Right lobe of liver (tissue), 6 donors: ENCODE measurements at regions not wholly inside any gene's neighbourhood (a gene's known extent, or its start where the extent isn't known, plus 50 kb on each side); places are given as distances from the start of the nearest gene placed in this dataset.

Source experiments
- ATAC-seq, 4 donors: fragments of 200-7000 bp; cut with Tn5 transposase; one replicate each; pipeline ENCODE4 v1.9.1; 2020; ENCODE audit warnings: mild to moderate bottlenecking in 4 of 4, moderate library complexity in 4 of 4
- DNase-seq, 3 donors: peaks; one replicate each; pipeline ENCODE4 v3.0.0-alpha.2; 2020
- H3K27ac ChIP-seq, 3 donors: fragments of 200-600 bp; one replicate each; pipeline ENCODE4 v1.8.0; 2022
- H3K27me3 ChIP-seq, 2 donors: fragments of 200-600 bp; one replicate each; pipeline ENCODE4 v1.8.0; 2022
- H3K36me3 ChIP-seq, 4 donors: fragments of 200-600 bp; sonication (generic) in 1 of 4; one replicate each; pipeline versions ENCODE4 v1.5.1 to v1.8.0; 2017 to 2022; ENCODE audit warnings: control low read depth in 1 of 4
- H3K4me1 ChIP-seq, 4 donors: fragments of 200-600 bp; sonication (generic) in 1 of 4; one replicate each; pipeline versions ENCODE4 v1.5.1 to v1.8.0; 2017 to 2022; ENCODE audit warnings: control low read depth in 1 of 4
- H3K4me3 ChIP-seq, 3 donors: fragments of 200-600 bp; one replicate each; pipeline ENCODE4 v1.8.0; 2022
- H3K9me3 ChIP-seq, 4 donors: fragments of 200-600 bp; sonication (generic) in 1 of 4; one replicate each; pipeline versions ENCODE4 v1.5.1 to v1.8.0; 2017 to 2022; ENCODE audit warnings: control low read depth in 1 of 4
- POLR2A ChIP-seq: fragments of 450-650 bp; IDR thresholded peaks from one replicate; pipeline ENCODE4 v1.6.1; 2017; ENCODE audit warnings: antibody characterized with exemption, mild to moderate bottlenecking
- WGBS: methylation state at CpG from one replicate; pipeline ENCODE4 v1.1.6; 2018; ENCODE audit warnings: low coverage, low lambda C conversion rate; ENCODE audit not compliant: insufficient coverage; ENCODE audit errors: missing lambda C conversion rate; 5-methylcytosine and 5-hydroxymethylcytosine counted together
- intact Hi-C, 2 donors: fragments of 100-400 bp; cut with DNase I; formaldehyde crosslinking; loops; one replicate each; pipeline versions ENCODE4 v1.11.2 to v1.14.1; 2022
- TF ChIP-seq, protein P1 (sequence below), 4 donors: fragments of 200-600 bp in 3 of 4; fragments of 450-650 bp in 1 of 4; IDR thresholded peaks; one replicate each; pipeline versions ENCODE4 v1.5.1 to v1.8.0; 2016 to 2022; ENCODE audit warnings: antibody characterized with exemption in 4 of 4, mild to moderate bottlenecking in 2 of 4
- donor health status: DM: no; HTN: yes; CAD: no.
- donor health status: DM: no; HTN: no; CAD: no.
- donor health status: DM: no; HTN: no; CAD: no.
- donor health status: DM: no; HTN: yes; CAD: no.
- donor health status: DM: no; HTN: yes; CAD: no.

DNA sequence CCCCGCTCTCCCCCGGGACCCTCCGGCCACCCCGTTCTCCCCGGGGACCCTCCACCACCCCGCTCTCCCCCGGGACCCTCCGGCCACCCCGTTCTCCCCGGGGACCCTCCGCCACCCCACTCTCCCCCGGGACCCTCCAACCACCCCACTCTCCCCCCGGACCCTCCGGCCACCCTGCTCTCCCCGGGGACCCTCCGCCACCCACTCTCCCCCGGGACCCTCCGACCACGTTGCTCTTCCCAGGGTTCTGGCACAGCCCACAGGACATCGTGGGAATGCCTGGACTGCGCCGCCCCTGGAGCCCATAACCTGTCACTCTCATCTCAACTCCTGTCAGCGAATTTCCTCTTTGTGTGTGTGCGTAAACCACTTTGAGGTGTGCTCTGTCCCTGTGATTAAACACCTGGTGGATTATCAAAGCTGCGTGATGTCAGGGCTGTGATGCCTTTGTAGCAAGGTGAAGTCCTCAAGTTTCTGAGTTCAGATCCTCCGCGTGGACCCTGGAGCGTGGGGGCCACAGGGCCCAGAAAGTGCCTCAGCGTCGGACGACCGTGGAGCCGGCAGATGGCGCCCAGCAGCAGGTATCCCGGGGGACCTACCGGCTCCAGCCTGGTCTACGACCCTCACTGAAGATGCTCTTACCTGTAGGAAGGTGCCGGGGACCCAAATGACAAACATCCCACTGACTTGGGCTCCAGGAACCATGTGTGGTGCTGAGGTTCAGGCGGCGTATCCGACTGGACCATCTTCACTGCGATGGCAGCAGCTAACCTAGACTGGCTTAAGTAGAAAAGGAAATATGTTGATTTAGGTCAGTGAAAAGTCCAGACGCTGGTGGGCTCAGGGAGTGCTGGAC lies 63.2 kb upstream of the GALNT9 start:
- Histone ChIP-seq H3K27me3 (no peaks in the 10 kb centered on the region), H3K4me1 (no peaks in the 10 kb centered on the region), H3K36me3 (no peaks in the 10 kb centered on the region), H3K27ac (no peak overlapping the region), H3K4me3 (no peak overlapping the region), H3K9me3 (no peaks in the 10 kb centered on the region)
- DNase-seq = peak in 1 of 3 donors; percentile 12
- TF ChIP-seq POLR2A = no peak
- TF ChIP-seq, protein P1, sequence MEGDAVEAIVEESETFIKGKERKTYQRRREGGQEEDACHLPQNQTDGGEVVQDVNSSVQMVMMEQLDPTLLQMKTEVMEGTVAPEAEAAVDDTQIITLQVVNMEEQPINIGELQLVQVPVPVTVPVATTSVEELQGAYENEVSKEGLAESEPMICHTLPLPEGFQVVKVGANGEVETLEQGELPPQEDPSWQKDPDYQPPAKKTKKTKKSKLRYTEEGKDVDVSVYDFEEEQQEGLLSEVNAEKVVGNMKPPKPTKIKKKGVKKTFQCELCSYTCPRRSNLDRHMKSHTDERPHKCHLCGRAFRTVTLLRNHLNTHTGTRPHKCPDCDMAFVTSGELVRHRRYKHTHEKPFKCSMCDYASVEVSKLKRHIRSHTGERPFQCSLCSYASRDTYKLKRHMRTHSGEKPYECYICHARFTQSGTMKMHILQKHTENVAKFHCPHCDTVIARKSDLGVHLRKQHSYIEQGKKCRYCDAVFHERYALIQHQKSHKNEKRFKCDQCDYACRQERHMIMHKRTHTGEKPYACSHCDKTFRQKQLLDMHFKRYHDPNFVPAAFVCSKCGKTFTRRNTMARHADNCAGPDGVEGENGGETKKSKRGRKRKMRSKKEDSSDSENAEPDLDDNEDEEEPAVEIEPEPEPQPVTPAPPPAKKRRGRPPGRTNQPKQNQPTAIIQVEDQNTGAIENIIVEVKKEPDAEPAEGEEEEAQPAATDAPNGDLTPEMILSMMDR (IDR thresholded peaks at IDR 0.05) = no peak
- WGBS = 78% methylated on average over 16 of the region's 43 CpGs
- intact Hi-C loops = no loop called here
- no peak for ATAC-seq

DNA sequence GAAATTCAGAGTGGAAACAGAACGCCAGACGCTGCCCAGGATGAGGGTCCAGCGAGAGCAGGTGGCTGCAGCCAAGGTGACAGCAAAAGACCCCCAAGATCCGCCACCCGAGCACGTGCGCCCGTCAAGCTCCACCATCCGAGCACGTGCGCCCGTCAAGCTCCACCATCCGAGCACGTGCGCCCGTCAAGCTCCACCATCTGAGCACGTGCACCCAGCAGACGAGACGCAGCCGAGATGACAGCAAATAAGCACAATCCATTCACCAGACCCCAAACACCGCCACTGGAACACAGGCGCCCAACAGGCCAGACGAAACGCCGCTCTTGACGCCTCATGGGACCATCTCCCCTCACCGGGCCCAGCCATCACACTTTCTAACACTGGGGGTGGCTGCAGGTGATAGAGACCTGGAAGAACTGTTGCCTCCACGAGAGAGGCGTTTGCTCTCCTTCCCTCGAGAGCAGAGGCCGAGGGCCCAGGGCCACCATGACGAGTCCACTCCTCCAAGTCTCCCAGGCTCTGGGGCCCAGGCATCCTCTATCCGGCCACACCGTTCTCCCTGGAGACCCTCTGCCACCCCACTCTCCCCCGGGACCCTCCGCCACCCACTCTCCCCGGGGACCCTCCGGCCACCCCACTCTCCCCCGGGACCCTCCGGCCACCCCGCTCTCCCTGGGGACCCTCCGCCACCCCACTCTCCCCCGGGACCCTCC lies 62.1 kb upstream of the GALNT9 start:
- Histone ChIP-seq H3K9me3 (no peaks in the 10 kb centered on the region), H3K27ac (no peak overlapping the region), H3K27me3 (no peaks in the 10 kb centered on the region), H3K4me1 (no peaks in the 10 kb centered on the region), H3K4me3 (no peak overlapping the region), H3K36me3 (no peaks in the 10 kb centered on the region)
- WGBS = 90% methylated on average over 27 of the region's 43 CpGs
- intact Hi-C loops = no loop called here
- ATAC-seq (no peak), DNase-seq (peak in 1 of 3 donors; percentile 10)
- TF ChIP-seq, protein P1 (IDR thresholded peaks at IDR 0.05) = no peak
- TF ChIP-seq POLR2A = no peak

DNA sequence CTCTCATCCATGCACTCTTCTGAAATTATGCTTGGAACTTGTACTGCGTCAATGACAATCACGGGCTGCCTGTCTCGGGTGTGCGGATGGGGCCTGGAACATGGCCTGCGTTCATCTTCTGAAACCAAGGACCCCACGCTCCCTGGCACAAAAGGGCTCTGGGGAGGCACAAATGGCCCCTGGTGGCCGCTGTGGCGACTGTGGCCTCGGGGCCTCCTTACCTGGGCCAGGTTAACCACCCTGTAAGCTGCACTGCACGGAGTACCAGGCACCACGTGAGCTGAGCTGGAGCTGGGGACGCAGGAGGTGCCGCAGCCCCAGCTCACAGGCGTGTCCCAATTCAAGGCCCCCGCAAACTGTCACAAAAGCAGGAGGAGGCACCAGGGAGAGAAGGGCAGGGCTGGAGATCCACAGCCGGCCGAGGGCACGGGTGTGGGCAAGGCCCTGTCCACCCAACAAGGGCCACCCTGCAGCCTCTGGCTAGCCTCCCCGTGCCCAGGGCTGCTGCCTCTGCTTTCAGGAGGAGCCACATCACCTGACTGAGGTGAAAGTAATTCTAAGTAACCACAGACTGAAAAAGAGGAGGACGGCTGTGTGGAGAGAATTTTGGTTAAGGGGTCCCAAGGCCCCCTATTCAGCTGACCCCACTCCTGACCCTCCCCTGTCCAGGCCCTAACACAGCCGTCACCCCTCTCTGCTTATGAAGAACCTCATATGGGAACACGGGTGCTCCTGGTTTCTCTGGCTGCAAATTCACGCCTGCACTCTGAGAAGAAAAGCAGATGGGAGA lies 61.1 kb upstream of the GALNT9 start:
- DNase-seq = peak in 1 of 3 donors; percentile 10
- Histone ChIP-seq H3K27me3 (no peaks in the 10 kb centered on the region), H3K27ac (no peak overlapping the region), H3K36me3 (no peaks in the 10 kb centered on the region), H3K9me3 (no peaks in the 10 kb centered on the region), H3K4me3 (no peak overlapping the region), H3K4me1 (no peaks in the 10 kb centered on the region)
- ATAC-seq = no peak
- intact Hi-C loops = no loop called here
- no peak for TF ChIP-seq POLR2A
- TF ChIP-seq, protein P1 (IDR thresholded peaks at IDR 0.05) = no peak
- 23% methylated on average over 2 of the region's 23 CpGs for WGBS

DNA sequence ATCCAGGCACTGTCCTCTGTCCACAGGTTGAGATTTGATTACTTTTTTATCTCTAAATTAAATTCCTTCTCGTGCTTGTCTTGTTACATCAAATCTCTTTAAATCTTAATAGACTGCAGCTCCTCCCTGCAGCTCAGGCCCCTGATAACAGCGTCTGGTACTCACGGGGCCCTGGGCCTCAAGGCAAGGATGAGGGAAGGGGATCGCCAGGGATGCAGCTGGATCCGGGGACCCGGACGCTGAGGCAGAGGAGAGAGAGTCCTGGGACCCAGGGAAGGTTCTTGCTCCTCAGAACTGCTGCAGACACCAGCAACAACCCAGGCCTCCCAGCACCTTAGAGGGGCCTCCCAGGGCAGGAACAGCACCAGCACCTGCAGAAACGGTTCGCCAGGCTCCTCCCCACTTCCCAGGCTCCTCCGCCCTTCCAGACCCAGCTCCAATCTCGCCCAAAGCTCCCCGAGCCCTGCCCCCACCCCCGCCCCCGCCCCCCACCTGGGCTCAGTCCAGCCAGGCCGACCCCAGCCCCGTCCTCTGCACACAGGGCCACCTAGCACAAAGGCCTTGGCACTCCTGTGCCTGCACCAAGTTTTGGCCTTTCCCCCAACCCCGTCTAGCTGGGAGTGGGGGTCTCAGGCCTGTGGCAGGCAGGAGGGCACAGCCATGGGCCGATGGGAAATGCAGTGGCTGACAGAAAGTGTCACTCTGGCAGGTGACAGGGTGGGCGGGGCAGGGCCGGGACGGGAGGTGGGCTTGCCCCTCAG lies 60.3 kb upstream of the GALNT9 start:
- no peaks in the 10 kb centered on the region for H3K27me3 ChIP-seq
- H3K4me3 ChIP-seq = no peak overlapping the region
- ATAC-seq (no peak), DNase-seq (no peak)
- no peaks in the 10 kb centered on the region for H3K36me3 ChIP-seq
- TF ChIP-seq, protein P1 (IDR thresholded peaks at IDR 0.05) = no peak
- TF ChIP-seq POLR2A = no peak
- intact Hi-C loops = no loop called here
- WGBS = 18% methylated on average over 6 of the region's 21 CpGs
- H3K27ac ChIP-seq = no peak overlapping the region
- no peaks in the 10 kb centered on the region for H3K4me1 ChIP-seq
- no peaks in the 10 kb centered on the region for H3K9me3 ChIP-seq
